Left cardiac atrium (tissue), 4 donors: ENCODE measurements at regions not wholly inside any gene's neighbourhood (a gene's known extent, or its start where the extent isn't known, plus 50 kb on each side); places are given as distances from the start of the nearest gene placed in this dataset.
A peak's percentile ranks its signal among the peaks of the same experiment; 100 is the strongest.
"Not testable (repeated sequence)": the region's sequence is repeated elsewhere in the genome, so short reads cannot be mapped to it uniquely, and the experiment has no call there.

Experiments used
- ATAC-seq, 2 donors: fragments of 200-7000 bp; cut with Tn5 transposase; one replicate each; pipeline ENCODE4 v1.9.1; 2020; ENCODE audit warnings: mild to moderate bottlenecking in 2 of 2, moderate library complexity in 2 of 2
- DNase-seq: peaks from one replicate; pipeline ENCODE4 v3.0.0-alpha.2; 2020
- intact Hi-C, 2 donors: fragments of 100-400 bp; cut with DNase I; formaldehyde crosslinking; loops; one replicate each; pipeline versions ENCODE4 v1.14.1 to v1.15.1; 2022 to 2023
- donor health status: DM: no; HTN: yes; CAD: no.
- donor health status: DM: no; HTN: yes; CAD: no; lungs with severe emphysema.
- donor health status: DM: yes; HTN: yes; CAD: no.
- donor health status: Dilated cardiomyopathy.

GRCh38 chr7:68401313-68401712 is 1197.0 kb upstream of the AUTS2 start:
- intact Hi-C loops = no loop called here
- no peak for ATAC-seq

GRCh38 chr7:68406480-68406879 is 1191.8 kb upstream of the AUTS2 start:
- intact Hi-C loops = no loop called here
- no peak for ATAC-seq
- no peak for DNase-seq

More at GRCh38 chr7:68401313-68401712, 1197.0 kb upstream of the AUTS2 start:
- DNase-seq = no peak

GRCh38 chr7:68407460-68407859 is 1190.8 kb upstream of the AUTS2 start:
- ATAC-seq (no peak), DNase-seq (no peak)
- intact Hi-C loops = no loop called here

- intact Hi-C loops = no loop called here
- DNase-seq (no peak), ATAC-seq (no peak)
Observed at GRCh38 chr7:68408873-68409272, 1189.4 kb upstream of the AUTS2 start.

GRCh38 chr7:68409851-68410250 is 1188.4 kb upstream of the AUTS2 start:
- no peak for ATAC-seq
- intact Hi-C loops = no loop called here
- no peak for DNase-seq

- ATAC-seq, DNase-seq, intact Hi-C loops: not testable (repeated sequence)
Observed at GRCh38 chr7:68410693-68411092, 1187.6 kb upstream of the AUTS2 start.

- no peak for ATAC-seq
- intact Hi-C loops = no loop called here
- DNase-seq = no peak
Observed at GRCh38 chr7:68411742-68412141, 1186.5 kb upstream of the AUTS2 start.

GRCh38 chr7:68414631-68415425 is 1183.4 kb upstream of the AUTS2 start:
- DNase-seq (no peak), ATAC-seq (no peak)

GRCh38 chr7:68417002-68417401 is 1181.3 kb upstream of the AUTS2 start:
- no peak for DNase-seq
- ATAC-seq = no peak
- intact Hi-C loops = no loop called here

More at GRCh38 chr7:68414631-68415425, 1183.4 kb upstream of the AUTS2 start:
- intact Hi-C loops = no loop called here

GRCh38 chr7:68417659-68418058 is 1180.6 kb upstream of the AUTS2 start:
- ATAC-seq (no peak), DNase-seq (no peak)
- intact Hi-C loops = no loop called here

- peak; percentile 40 to 87 for ATAC-seq
- intact Hi-C loops = no loop called here
- DNase-seq = no peak
Observed at GRCh38 chr7:68420342-68421192, 1177.7 kb upstream of the AUTS2 start.

GRCh38 chr7:68421712-68422111 is 1176.6 kb upstream of the AUTS2 start:
- DNase-seq (no peak), ATAC-seq (no peak)
- intact Hi-C loops = no loop called here

- intact Hi-C loops = no loop called here
- no peak for DNase-seq
- no peak for ATAC-seq
Observed at GRCh38 chr7:68422281-68422680, 1176.0 kb upstream of the AUTS2 start.

- intact Hi-C loops = no loop called here
Observed at GRCh38 chr7:68423356-68423755, 1174.9 kb upstream of the AUTS2 start.

GRCh38 chr7:68424658-68425297 is 1173.5 kb upstream of the AUTS2 start:
- intact Hi-C loops = no loop called here
- ATAC-seq (no peak), DNase-seq (no peak)

More at GRCh38 chr7:68423356-68423755, 1174.9 kb upstream of the AUTS2 start:
- DNase-seq (no peak), ATAC-seq (no peak)

- DNase-seq (no peak), ATAC-seq (no peak)
- intact Hi-C loops = no loop called here
Observed at GRCh38 chr7:68425377-68425776, 1172.9 kb upstream of the AUTS2 start.

- DNase-seq = no peak
- peak in 1 of 2 donors; percentile 76 for ATAC-seq
- intact Hi-C loops = no loop called here
Observed at GRCh38 chr7:68429411-68430117, 1168.7 kb upstream of the AUTS2 start.

GRCh38 chr7:68432585-68432984 is 1165.7 kb upstream of the AUTS2 start:
- ATAC-seq (peak; percentile 51 to 91), DNase-seq (no peak)
- intact Hi-C loops = no loop called here

GRCh38 chr7:68433462-68434070 is 1164.7 kb upstream of the AUTS2 start:
- intact Hi-C loops = no loop called here

More at GRCh38 chr7:68433462-68434070, 1164.7 kb upstream of the AUTS2 start:
- DNase-seq (no peak), ATAC-seq (peak in 1 of 2 donors; percentile 76)
